ENCODE measurements at regions not wholly inside any gene's neighbourhood (a gene's known extent, or its start where the extent isn't known, plus 50 kb on each side); places are given as distances from the start of the nearest gene placed in this dataset.
A peak's percentile ranks its signal among the peaks of the same experiment; 100 is the strongest.

- peak overlapping the region; percentile 72 for H3K27ac ChIP-seq
- TF ChIP-seq CTCF (conservative IDR thresholded peaks at IDR 0.05), result no peak
- no peak for TF ChIP-seq ZFX (IDR thresholded peaks at IDR 0.05)
Observed at GRCh38 chr13:99821741-99822140, 149.8 kb downstream of the ZIC5 start.

DNA sequence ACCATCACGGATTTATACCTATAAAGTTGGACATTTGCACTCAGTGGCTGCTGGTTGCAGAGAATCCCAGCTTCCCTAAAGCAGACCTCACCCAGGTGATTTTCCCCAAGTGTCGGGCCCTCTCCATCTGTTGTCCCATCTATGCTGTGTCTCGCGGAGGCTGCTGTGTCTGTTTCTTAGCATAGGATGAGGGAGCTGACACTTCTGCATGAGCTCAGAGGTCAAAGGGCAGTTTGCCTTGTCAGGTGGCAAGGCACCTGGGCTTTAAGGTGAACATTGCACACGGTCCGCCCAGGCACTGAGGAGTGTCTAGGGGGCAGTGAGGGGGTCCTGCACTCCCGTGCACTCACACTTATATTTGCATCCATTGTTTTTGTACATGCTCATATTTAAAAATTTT, 151.6 kb downstream of the ZIC5 start:
- no peak overlapping the region for H3K27ac ChIP-seq
- TF ChIP-seq ZFX (IDR thresholded peaks at IDR 0.05) (no peak), CTCF (conservative IDR thresholded peaks at IDR 0.05) (no peak)

GRCh38 chr13:99816321-99816720, 155.2 kb downstream of the ZIC5 start:
- no peak for TF ChIP-seq CTCF (conservative IDR thresholded peaks at IDR 0.05)
- TF ChIP-seq ZFX (IDR thresholded peaks at IDR 0.05), result no peak
- H3K27ac ChIP-seq, result no peak overlapping the region

DNA sequence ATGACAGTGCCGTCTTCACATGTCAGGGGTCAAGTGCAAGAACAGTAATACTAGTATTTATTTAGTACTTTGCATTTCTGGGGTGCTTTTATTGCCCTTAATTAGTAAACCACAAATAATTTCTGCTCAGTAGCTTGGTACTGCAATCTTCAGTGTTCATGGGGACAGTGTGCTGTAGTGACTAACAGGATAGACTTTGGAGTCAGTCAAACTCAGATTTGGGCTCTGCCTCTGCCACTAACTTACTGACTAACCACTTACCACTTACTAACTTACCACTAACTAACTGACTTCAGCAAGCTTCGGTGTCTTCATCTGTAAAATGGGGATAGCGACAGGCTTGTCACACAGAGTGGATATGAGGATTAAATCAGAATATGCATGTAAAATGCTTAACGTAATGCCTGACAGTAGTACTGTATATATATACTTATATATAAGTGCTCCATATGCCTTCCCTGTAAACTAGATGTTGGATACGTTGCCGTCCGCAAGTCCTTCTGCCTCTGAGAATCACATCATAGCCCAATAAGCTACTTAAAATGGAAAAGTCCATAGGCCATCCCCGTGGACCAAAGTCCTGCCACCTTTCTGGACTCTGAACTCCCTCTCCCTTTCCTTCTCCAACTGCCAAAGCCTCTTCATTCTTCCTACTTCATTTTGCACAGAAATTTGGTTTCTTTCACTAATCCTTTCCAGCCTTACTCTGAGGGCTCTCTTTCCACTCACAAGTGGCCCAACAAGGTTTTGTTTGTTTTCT, 158.1 kb downstream of the ZIC5 start:
- TF ChIP-seq ZFX (IDR thresholded peaks at IDR 0.05) (no peak), CTCF (conservative IDR thresholded peaks at IDR 0.05) (no peak)
- no peak overlapping the region for H3K27ac ChIP-seq

DNA sequence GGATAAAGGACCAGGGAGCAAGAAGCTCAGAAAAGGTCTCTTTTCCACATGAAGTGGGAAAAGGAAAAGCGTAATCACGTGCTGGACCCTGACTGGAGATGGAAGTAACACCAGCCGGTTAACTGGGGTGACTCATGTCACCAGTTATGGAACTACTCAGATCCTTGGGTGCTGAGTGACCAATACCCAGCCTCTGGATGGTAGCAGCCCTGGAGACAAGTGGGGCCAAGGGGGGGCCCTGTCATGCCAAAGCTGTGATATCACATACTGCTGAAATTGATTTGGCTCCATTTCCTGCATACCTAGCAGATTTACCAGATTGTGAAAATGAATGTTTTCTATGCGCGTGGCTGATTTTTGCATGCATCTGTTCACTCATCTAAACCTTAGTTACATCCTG, 158.9 kb downstream of the ZIC5 start:
- TF ChIP-seq ZFX (IDR thresholded peaks at IDR 0.05), result no peak
- no peak for TF ChIP-seq CTCF (conservative IDR thresholded peaks at IDR 0.05)
- no peak overlapping the region for H3K27ac ChIP-seq

DNA sequence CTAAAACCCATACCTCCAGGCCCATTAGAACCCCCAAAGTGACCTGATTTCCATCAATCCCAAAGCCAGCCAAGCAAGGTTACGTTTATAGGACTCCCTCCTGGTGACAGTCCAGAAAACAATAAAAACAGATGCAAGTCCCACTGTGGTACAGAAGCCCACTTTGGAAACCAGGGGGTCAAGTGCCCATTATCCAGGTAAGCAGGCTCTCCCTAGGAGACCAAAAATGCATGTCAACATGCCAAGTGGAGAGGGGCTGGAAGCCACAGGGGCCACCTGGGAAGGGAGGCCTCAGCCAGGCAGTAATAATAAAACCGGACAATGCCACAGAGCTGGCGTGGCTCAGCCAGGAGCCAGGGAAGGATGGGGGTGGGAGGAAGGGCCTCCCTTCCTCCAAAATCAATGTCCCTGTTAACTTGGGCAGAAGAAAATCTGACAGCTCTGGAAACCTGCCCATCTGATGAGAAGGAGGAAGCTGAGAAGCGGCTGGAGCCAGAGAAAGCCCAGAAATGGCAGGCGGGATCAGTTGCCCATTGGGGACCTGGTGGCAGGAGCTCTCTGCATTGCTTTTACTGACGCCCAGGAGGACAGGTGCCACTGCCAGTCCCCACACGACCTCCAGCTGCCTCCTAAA, 160.4 kb downstream of the ZIC5 start:
- TF ChIP-seq CTCF (conservative IDR thresholded peaks at IDR 0.05) (no peak), ZFX (IDR thresholded peaks at IDR 0.05) (no peak)
- H3K27ac ChIP-seq, result peak overlapping the region; percentile 30

DNA sequence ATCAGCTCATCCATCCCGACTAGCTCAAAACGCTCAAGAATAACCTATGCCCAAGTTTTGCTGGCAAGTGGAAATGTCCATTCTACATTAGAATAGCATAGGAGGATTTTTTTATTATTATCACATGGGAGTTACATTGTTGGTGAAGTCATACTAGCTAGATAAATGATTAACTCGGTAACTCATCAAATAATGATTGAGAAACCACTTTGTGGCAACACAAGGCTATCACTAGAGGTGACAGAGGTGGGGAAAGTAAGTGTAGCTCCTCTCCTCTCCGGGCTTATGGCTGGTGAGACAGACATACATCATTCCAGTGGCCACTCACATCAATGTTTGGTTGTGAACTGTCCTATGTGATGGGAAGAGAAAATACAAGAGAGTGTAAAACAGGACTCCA, 161.6 kb downstream of the ZIC5 start:
- no peak for TF ChIP-seq CTCF (conservative IDR thresholded peaks at IDR 0.05)
- TF ChIP-seq ZFX (IDR thresholded peaks at IDR 0.05), result no peak
- no peak overlapping the region for H3K27ac ChIP-seq

Data from C4-2B (cell line).